Cardiac muscle cell (in vitro differentiated cells and primary cell): ENCODE measurements at regions not wholly inside any gene's neighbourhood (a gene's known extent, or its start where the extent isn't known, plus 50 kb on each side); places are given as distances from the start of the nearest gene placed in this dataset.
A peak's percentile ranks its signal among the peaks of the same experiment; 100 is the strongest.

Source experiments
- DNase-seq, 2 donors: peaks; one replicate each; pipeline versions ENCODE4 v3.0.0 to v3.0.0-alpha.2; 2010 to 2017; ENCODE audit warnings: low read depth in 1 of 2, low spot score in 1 of 2
- H3K27ac ChIP-seq: fragments of 200-600 bp; sonication (generic); 2 replicates; pipeline ENCODE4 v1.5.1; 2016
- H3K27me3 ChIP-seq: fragments of 200-600 bp; sonication (generic); 2 replicates; pipeline ENCODE4 v1.6.0; 2016; ENCODE audit warnings: control low read depth
- H3K36me3 ChIP-seq: fragments of 200-600 bp; sonication (generic); 2 replicates; pipeline ENCODE4 v1.5.1; 2016; ENCODE audit warnings: control low read depth
- H3K4me1 ChIP-seq: fragments of 200-600 bp; sonication (generic); 2 replicates; pipeline ENCODE4 v1.8.1; 2017; ENCODE audit warnings: low read depth, mild to moderate bottlenecking, mixed run types
- H3K4me3 ChIP-seq: fragments of 200-600 bp; sonication (generic); 2 replicates; pipeline ENCODE4 v1.5.1; 2016; ENCODE audit warnings: mild to moderate bottlenecking
- H3K9me3 ChIP-seq: fragments of 200-600 bp; sonication (generic); 2 replicates; pipeline ENCODE4 v1.5.1; 2017; ENCODE audit warnings: low read depth, mild to moderate bottlenecking, control low read depth
- TF ChIP-seq, protein P1 (sequence below): IDR thresholded peaks from 2 replicates; pipeline ENCODE4 v1.5.1; 2012; ENCODE audit warnings: low read depth, mild to moderate bottlenecking, low read length

- no peak overlapping the region for H3K27ac ChIP-seq
These were observed 234.0 kb downstream of the B3GLCT start for GRCh38 chr13:31433746-31434145.

GRCh38 chr13:31434613-31435012, 234.8 kb downstream of the B3GLCT start:
- DNase-seq = no peak

More at GRCh38 chr13:31433746-31434145, 234.0 kb downstream of the B3GLCT start:
- Histone ChIP-seq H3K4me1 (peaks cover 7% of the 10 kb centered on the region), H3K27me3 (no peaks in the 10 kb centered on the region), H3K36me3 (no peaks in the 10 kb centered on the region), H3K9me3 (no peaks in the 10 kb centered on the region), H3K4me3 (no peak overlapping the region)
- no peak for DNase-seq
- TF ChIP-seq, protein P1, sequence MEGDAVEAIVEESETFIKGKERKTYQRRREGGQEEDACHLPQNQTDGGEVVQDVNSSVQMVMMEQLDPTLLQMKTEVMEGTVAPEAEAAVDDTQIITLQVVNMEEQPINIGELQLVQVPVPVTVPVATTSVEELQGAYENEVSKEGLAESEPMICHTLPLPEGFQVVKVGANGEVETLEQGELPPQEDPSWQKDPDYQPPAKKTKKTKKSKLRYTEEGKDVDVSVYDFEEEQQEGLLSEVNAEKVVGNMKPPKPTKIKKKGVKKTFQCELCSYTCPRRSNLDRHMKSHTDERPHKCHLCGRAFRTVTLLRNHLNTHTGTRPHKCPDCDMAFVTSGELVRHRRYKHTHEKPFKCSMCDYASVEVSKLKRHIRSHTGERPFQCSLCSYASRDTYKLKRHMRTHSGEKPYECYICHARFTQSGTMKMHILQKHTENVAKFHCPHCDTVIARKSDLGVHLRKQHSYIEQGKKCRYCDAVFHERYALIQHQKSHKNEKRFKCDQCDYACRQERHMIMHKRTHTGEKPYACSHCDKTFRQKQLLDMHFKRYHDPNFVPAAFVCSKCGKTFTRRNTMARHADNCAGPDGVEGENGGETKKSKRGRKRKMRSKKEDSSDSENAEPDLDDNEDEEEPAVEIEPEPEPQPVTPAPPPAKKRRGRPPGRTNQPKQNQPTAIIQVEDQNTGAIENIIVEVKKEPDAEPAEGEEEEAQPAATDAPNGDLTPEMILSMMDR = no peak

DNA sequence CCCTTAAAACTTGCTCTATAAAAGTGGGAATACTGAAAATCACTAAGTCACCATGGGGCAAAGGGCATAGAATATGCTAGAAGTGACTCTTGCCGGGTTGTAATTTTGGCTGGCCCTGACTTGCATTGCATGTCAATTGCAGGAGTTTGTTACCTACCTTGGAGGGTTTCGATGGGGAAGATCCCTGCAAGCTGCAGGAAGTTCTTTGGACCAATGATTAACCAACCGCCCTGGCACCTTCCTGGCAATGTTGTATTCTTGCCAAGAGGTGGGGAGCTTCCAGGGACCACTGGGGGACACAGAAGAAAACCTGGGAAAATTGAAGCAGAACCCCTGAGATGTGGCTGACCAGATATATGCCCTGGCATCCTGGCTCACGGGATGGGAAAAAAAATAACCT, 235.8 kb downstream of the B3GLCT start:
- no peak overlapping the region for H3K27ac ChIP-seq
- H3K9me3 ChIP-seq = no peaks in the 10 kb centered on the region
- no peaks in the 10 kb centered on the region for H3K27me3 ChIP-seq
- no peak overlapping the region for H3K4me3 ChIP-seq
- TF ChIP-seq, protein P1 = no peak
- DNase-seq = no peak
- no peaks in the 10 kb centered on the region for H3K36me3 ChIP-seq
- H3K4me1 ChIP-seq = peaks cover 7% of the 10 kb centered on the region

More at GRCh38 chr13:31434613-31435012, 234.8 kb downstream of the B3GLCT start:
- TF ChIP-seq, protein P1 = no peak
- Histone ChIP-seq H3K27ac (no peak overlapping the region), H3K9me3 (no peaks in the 10 kb centered on the region), H3K36me3 (no peaks in the 10 kb centered on the region), H3K4me1 (peaks cover 7% of the 10 kb centered on the region), H3K27me3 (no peaks in the 10 kb centered on the region), H3K4me3 (no peak overlapping the region)

GRCh38 chr13:31436478-31436877, 236.7 kb downstream of the B3GLCT start:
- peaks cover 7% of the 10 kb centered on the region for H3K4me1 ChIP-seq
- no peak overlapping the region for H3K27ac ChIP-seq
- no peaks in the 10 kb centered on the region for H3K36me3 ChIP-seq
- no peaks in the 10 kb centered on the region for H3K27me3 ChIP-seq
- no peak overlapping the region for H3K4me3 ChIP-seq
- TF ChIP-seq, protein P1 = no peak
- H3K9me3 ChIP-seq = no peaks in the 10 kb centered on the region
- peak in 1 of 2 donors; percentile 32 for DNase-seq

GRCh38 chr13:31437975-31438374, 238.2 kb downstream of the B3GLCT start:
- H3K4me3 ChIP-seq = no peak overlapping the region
- H3K36me3 ChIP-seq = no peaks in the 10 kb centered on the region
- TF ChIP-seq, protein P1 = no peak
- DNase-seq = no peak
- H3K4me1 ChIP-seq = peaks cover 7% of the 10 kb centered on the region
- no peaks in the 10 kb centered on the region for H3K27me3 ChIP-seq
- H3K9me3 ChIP-seq = no peaks in the 10 kb centered on the region
- no peak overlapping the region for H3K27ac ChIP-seq

GRCh38 chr13:31440132-31440531, 240.4 kb downstream of the B3GLCT start:
- H3K27ac ChIP-seq = no peak overlapping the region
- no peak for DNase-seq
- no peaks in the 10 kb centered on the region for H3K9me3 ChIP-seq
- no peaks in the 10 kb centered on the region for H3K36me3 ChIP-seq
- TF ChIP-seq, protein P1 = no peak
- no peaks in the 10 kb centered on the region for H3K27me3 ChIP-seq
- peaks cover 7% of the 10 kb centered on the region for H3K4me1 ChIP-seq
- H3K4me3 ChIP-seq = no peak overlapping the region
